ENCODE measurements at regions not wholly inside any gene's neighbourhood (a gene's known extent, or its start where the extent isn't known, plus 50 kb on each side); places are given as distances from the start of the nearest gene placed in this dataset.
A peak's percentile ranks its signal among the peaks of the same experiment; 100 is the strongest.

GRCh38 chr18:60445341-60445740 lies 72.8 kb upstream of the MC4R start:
- no peak for DNase-seq

GRCh38 chr18:60446821-60447220 lies 74.2 kb upstream of the MC4R start:
- no peak for DNase-seq

- DNase-seq = no peak
Observed at GRCh38 chr18:60448487-60449267, 76.1 kb upstream of the MC4R start.

- DNase-seq = no peak
Observed at GRCh38 chr18:60452421-60452820, 79.8 kb upstream of the MC4R start.

GRCh38 chr18:60466677-60467076 lies 94.1 kb upstream of the MC4R start:
- DNase-seq = no peak

DNA sequence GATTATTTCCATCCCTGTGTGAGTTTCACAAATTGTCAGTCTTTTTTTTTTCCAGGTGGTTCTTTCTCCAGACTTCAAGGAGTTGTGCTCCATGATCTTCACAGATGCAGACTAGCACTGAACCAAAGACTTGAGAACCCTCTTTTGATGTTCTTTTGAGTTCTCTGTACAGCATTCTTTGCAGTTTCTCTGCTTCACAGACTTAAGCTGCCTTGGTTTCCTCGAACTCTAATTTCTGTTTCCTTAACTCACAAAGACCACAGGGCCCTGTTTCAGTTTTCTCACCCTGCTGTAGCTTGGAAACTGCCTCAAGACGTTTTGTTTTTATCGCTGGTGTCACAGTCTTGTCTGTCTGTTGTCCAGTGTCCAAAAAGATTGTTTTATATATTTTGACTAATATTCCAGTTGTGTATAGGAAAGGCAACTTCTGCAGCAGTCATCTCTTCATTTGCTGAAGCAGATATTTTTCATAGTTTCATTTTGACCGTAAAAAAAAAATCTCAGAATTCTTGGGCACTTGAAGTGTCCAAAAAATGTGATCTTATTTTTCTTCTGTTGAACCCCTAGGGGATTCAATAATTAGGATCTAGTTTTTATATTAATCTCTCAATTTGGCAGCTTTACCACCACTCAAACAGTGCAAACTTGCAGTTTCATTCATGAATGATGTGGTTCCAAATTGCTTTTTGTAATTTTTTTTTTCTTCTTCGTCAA lies 97.0 kb upstream of the MC4R start:
- no peak for DNase-seq

GRCh38 chr18:60471652-60472051 lies 99.1 kb upstream of the MC4R start:
- DNase-seq = no peak

DNA sequence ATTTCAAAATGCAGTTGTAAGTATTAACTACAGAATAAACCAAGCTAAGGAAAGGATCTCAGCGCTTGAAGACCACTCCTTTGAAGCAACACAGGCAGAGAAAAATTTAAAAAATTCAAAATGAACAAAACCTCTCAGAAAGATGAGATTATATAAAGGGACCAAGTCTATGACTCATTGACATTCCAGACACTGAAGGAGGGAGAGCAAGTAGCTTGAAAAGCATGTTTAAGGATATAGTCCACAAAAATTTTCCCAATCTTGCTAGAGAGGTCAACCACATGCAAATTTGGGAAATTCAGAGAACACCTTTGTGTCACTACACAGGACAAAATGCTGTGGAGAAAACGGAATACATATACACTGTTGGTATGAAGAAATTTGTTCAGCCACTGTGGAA lies 112.6 kb upstream of the MC4R start:
- no peak for DNase-seq

DNA sequence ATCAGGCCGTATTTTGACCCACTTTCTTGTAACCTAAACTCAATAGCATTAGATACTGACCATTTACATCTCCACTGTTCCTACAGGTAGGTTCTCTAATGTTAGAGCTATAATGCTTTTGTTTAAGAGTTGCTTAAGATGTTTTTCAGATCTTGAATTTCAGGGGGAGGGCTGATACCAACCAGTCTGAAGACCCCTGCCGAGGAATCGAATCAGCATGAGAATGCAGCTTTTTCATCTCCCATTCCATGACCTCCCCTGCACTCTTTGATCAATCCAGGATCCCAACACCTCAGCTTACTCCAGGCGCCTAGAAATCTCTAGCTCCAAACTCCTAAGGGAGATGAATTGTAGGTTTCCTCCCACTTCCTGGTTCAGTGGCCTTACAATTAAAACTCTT lies 120.5 kb upstream of the MC4R start:
- DNase-seq = no peak

- DNase-seq = no peak
Observed at GRCh38 chr18:60499675-60500074, 127.1 kb upstream of the MC4R start.

- no peak for DNase-seq
Observed at GRCh38 chr18:60500960-60501359, 128.4 kb upstream of the MC4R start.

DNA sequence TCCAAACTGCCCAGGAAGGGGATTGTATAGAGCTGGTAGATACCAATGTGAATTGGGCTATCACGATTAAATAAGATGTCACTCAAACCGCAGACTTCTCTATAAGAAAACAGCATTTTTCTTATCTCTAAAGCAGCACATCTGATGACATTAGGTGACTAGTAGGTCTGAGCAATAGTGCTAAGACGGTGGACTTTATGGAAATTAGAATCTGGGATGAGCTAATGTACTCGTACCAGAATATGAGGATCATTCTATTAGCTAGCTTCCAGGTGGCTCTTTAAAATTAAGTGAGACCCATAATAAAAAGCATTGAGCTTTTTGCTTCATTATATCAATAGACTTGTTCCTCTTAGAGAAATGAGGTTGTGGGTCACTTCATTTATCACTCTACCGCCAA lies 130.0 kb upstream of the MC4R start:
- DNase-seq = no peak

GRCh38 chr18:60503199-60503598 lies 130.6 kb upstream of the MC4R start:
- DNase-seq = no peak

- DNase-seq = no peak
Observed at GRCh38 chr18:60506190-60506589, 133.6 kb upstream of the MC4R start.

DNA sequence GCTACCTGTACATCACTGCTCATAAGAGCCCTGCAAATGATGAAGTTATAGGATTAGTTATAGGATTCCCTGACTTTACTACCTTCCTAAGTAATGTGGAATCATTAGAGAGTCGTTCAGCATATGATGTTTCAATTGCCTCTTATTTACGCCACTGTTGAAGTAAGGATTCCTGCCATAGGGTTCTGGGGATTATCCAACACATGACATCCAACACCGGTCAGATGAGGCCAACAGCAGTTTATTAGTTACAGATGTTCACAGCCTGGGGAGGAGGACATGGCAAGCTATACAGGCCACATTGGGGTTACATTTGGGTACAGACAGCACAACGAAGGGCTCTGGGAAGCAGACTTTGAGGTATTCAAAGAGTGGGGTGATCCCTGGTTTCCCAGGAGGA lies 134.1 kb upstream of the MC4R start:
- DNase-seq = no peak

GRCh38 chr18:60508108-60508507 lies 135.5 kb upstream of the MC4R start:
- no peak for DNase-seq

GRCh38 chr18:60534538-60534937 lies 162.0 kb upstream of the MC4R start:
- no peak for DNase-seq

DNA sequence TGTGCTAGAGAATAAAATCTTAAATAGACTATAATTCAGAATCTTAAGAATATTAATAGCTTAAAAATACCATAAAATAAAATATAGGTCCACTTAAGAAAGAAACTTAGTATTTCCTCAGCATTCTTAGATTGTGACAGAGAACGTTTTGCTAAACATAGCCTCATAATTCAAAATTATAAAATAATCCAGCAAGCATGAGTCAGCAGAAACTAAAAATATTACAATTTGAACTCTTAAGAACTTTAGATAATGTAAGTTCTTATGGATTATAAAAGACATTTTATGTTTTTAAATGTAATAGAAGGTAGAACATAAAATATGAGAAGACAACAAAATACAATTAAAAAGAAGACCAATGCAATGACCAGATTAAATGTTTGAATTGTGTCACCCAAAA lies 164.5 kb upstream of the MC4R start:
- no peak for DNase-seq

GRCh38 chr18:60538891-60539290 lies 166.3 kb upstream of the MC4R start:
- DNase-seq = no peak

DNA sequence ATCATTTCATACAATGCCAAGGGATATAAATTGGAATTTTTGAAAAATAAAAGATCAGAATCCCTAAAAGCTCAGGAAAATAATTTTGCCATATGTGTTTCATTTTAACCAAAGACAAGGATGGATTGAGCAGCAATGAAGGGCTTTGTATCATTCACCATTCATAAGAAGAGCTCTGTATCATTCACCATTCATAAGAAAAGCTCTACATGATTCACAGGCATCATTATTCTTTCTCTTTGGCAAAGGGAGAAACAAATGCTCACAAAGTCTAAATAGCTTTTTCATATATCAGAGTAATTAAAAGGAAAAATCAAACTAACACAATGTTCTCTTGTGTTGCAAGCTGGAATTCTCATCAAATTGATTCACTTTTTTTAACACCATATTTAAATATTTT lies 169.1 kb upstream of the MC4R start:
- DNase-seq = no peak

- DNase-seq = no peak
Observed at GRCh38 chr18:60543646-60544045, 171.1 kb upstream of the MC4R start.

GRCh38 chr18:60549338-60549960 lies 176.9 kb upstream of the MC4R start:
- DNase-seq = peak; percentile 24

GRCh38 chr18:60552948-60553347 lies 180.4 kb upstream of the MC4R start:
- no peak for DNase-seq

DNA sequence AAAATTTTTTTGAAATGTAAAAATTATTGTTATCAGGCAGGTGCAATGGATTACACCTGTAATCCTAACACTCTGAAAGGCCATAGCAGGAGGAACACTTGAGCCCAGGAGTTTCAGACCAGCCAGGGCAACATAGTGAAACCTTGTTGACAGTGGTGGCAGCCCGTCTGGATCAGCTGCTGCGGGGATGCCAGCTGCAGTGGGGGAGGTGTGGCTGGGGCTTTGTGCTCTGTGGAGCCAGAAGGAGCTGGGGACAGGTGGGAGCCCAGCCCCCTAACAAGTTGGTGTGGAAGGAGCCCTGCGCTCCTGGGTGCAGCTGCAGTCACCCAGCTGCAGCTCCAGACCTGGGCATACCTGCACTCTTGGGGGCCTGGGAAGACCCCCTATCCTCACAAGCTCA lies 182.4 kb upstream of the MC4R start:
- no peak for DNase-seq
